ENCODE measurements at regions not wholly inside any gene's neighbourhood (a gene's known extent, or its start where the extent isn't known, plus 50 kb on each side); places are given as distances from the start of the nearest gene placed in this dataset.

- Histone ChIP-seq H3K4me2 (ENCODE audit: low read length) (no peak overlapping the region), H3K79me2 (ENCODE audit: insufficient read depth, low read depth, low read length) (no peaks in the 10 kb centered on the region), H3K4me1 (ENCODE audit: insufficient read depth, low read length, poor library complexity, severe bottlenecking) (peaks cover 4% of the 10 kb centered on the region), H3K4me3 (ENCODE audit: low read depth, low read length, poor library complexity, severe bottlenecking) (no peak overlapping the region), H2AFZ (ENCODE audit: low read length) (no peak overlapping the region), H3K9me2 (ENCODE audit: insufficient read depth, low read length) (no peaks in the 10 kb centered on the region), H3K36me3 (ENCODE audit: insufficient read depth, low read length) (no peaks in the 10 kb centered on the region), H3K27ac (ENCODE audit: low read depth, low read length, poor library complexity, severe bottlenecking) (no peak overlapping the region), H4K20me1 (ENCODE audit: insufficient read depth, low read length) (no peaks in the 10 kb centered on the region), H3K9me3 (ENCODE audit: low read length) (no peaks in the 10 kb centered on the region)
- TF ChIP-seq CTCF (conservative IDR thresholded peaks at IDR 0.05; ENCODE audit: low read length) = peak; percentile 50
- no peak for TF ChIP-seq EZH2phosphoT487 (IDR thresholded peaks at IDR 0.05; ENCODE audit: borderline replicate concordance, low read depth, low read length)
- intact Hi-C loops (cut with micrococcal nuclease; ENCODE audit: unreplicated experiment) = no loop called here
- no peak for DNase-seq (ENCODE audit: low spot score)
- CTCF ChIA-PET (ENCODE audit: unreplicated experiment) = no interaction called here
- POLR2A ChIA-PET = no interaction called here
- BruUV-seq (replicated peaks) = no TSS peak
Measured at GRCh38 chr5:54904425-54904824, 81.0 kb downstream of the ESM1 start.

GRCh38 chr5:54902791-54903473, 82.5 kb downstream of the ESM1 start:
- CTCF ChIA-PET (ENCODE audit: unreplicated experiment) = no interaction called here
- H4K20me1 ChIP-seq (ENCODE audit: insufficient read depth, low read length) = no peaks in the 10 kb centered on the region
- H3K4me1 ChIP-seq (ENCODE audit: insufficient read depth, low read length, poor library complexity, severe bottlenecking) = peaks cover 4% of the 10 kb centered on the region
- H3K79me2 ChIP-seq (ENCODE audit: insufficient read depth, low read depth, low read length) = no peaks in the 10 kb centered on the region
- H3K9me2 ChIP-seq (ENCODE audit: insufficient read depth, low read length) = no peaks in the 10 kb centered on the region
- no peaks in the 10 kb centered on the region for H3K9me3 ChIP-seq (ENCODE audit: low read length)
- BruUV-seq (replicated peaks) = no TSS peak
- POLR2A ChIA-PET = no interaction called here
- no peak overlapping the region for H2AFZ ChIP-seq (ENCODE audit: low read length)
- intact Hi-C loops (cut with micrococcal nuclease; ENCODE audit: unreplicated experiment) = no loop called here
- no peak for TF ChIP-seq EZH2phosphoT487 (IDR thresholded peaks at IDR 0.05; ENCODE audit: borderline replicate concordance, low read depth, low read length)
- TF ChIP-seq CTCF (conservative IDR thresholded peaks at IDR 0.05; ENCODE audit: low read length) = no peak
- no peak overlapping the region for H3K27ac ChIP-seq (ENCODE audit: low read depth, low read length, poor library complexity, severe bottlenecking)
- H3K4me2 ChIP-seq (ENCODE audit: low read length) = no peak overlapping the region
- DNase-seq (ENCODE audit: low spot score) = peak; percentile 31
- H3K4me3 ChIP-seq (ENCODE audit: low read depth, low read length, poor library complexity, severe bottlenecking) = no peak overlapping the region
- no peaks in the 10 kb centered on the region for H3K36me3 ChIP-seq (ENCODE audit: insufficient read depth, low read length)

- Histone ChIP-seq H3K4me2 (ENCODE audit: low read length) (no peak overlapping the region), H3K4me3 (ENCODE audit: low read depth, low read length, poor library complexity, severe bottlenecking) (no peak overlapping the region), H2AFZ (ENCODE audit: low read length) (no peak overlapping the region), H3K9me3 (ENCODE audit: low read length) (no peaks in the 10 kb centered on the region), H3K79me2 (ENCODE audit: insufficient read depth, low read depth, low read length) (no peaks in the 10 kb centered on the region), H3K36me3 (ENCODE audit: insufficient read depth, low read length) (no peaks in the 10 kb centered on the region), H4K20me1 (ENCODE audit: insufficient read depth, low read length) (no peaks in the 10 kb centered on the region), H3K27ac (ENCODE audit: low read depth, low read length, poor library complexity, severe bottlenecking) (no peak overlapping the region), H3K9me2 (ENCODE audit: insufficient read depth, low read length) (no peaks in the 10 kb centered on the region), H3K4me1 (ENCODE audit: insufficient read depth, low read length, poor library complexity, severe bottlenecking) (peaks cover 4% of the 10 kb centered on the region)
- no peak for DNase-seq (ENCODE audit: low spot score)
- TF ChIP-seq EZH2phosphoT487 (IDR thresholded peaks at IDR 0.05; ENCODE audit: borderline replicate concordance, low read depth, low read length) (no peak), CTCF (conservative IDR thresholded peaks at IDR 0.05; ENCODE audit: low read length) (no peak)
- no TSS peak for BruUV-seq (replicated peaks)
- intact Hi-C loops (cut with micrococcal nuclease; ENCODE audit: unreplicated experiment) = no loop called here
- POLR2A ChIA-PET = interaction anchor here (0.7 kb wide), 1 partner anchor 13 kb away, joined by 3 read pairs; no protein-coding TSS in a partner anchor
- CTCF ChIA-PET (ENCODE audit: unreplicated experiment) = no interaction called here
Measured at GRCh38 chr5:54900984-54901725, 84.2 kb downstream of the ESM1 start.
